K562 (cell line): ENCODE measurements at regions not wholly inside any gene's neighbourhood (a gene's known extent, or its start where the extent isn't known, plus 50 kb on each side); places are given as distances from the start of the nearest gene placed in this dataset.
A peak's percentile ranks its signal among the peaks of the same experiment; 100 is the strongest.

ENCODE experiments used
- ATAC-seq: fragments of 200-7000 bp; cut with Tn5 transposase; 3 replicates; pipeline ENCODE4 v1.9.1; 2020; ENCODE audit warnings: moderate library complexity
- BruUV-seq: library from RNA; stranded (reverse); fragments of 400-500 nt; replicated peaks from 2 replicates; lab custom pipeline; 2021; lab: Mats Ljungman, UMichigan
- CTCF ChIA-PET: fragments of 300-600 bp; formaldehyde crosslinking; extraction: SDS; loops from one replicate; lab custom pipeline; 2021; ENCODE audit warnings: low intra/inter-chr PET ratio; lab: Yijun Ruan, JAX
- POLR2A ChIA-PET: fragments of 300-600, 350-650 bp; sonication (Branson Sonifier 250); formaldehyde crosslinking; extraction: SDS; loops from one replicate; lab custom pipeline; 2021; ENCODE audit warnings: antibody characterized with exemption, inconsistent platforms; lab: Yijun Ruan, JAX
- DNase-seq, 4 experiments: peaks; one replicate each; pipeline versions ENCODE4 v3.0.0 to v3.0.0-alpha.2; 2011 to 2018; ENCODE audit warnings: low spot score in 3 of 4, mixed read lengths in 3 of 4; ENCODE audit errors: extremely low read depth in 1 of 4
- FAIRE-seq: peaks from 2 replicates; lab custom pipeline; 2011; peaks lifted over from hg19 to GRCh38; lab: Jason Lieb, UNC
- H2AFZ ChIP-seq: 2 replicates; pipeline ENCODE4 v1.6.0; 2011; ENCODE audit warnings: low read depth, low read length, control low read depth, inconsistent platforms
- H3K27ac ChIP-seq: fragments of 200-600 bp; 3 replicates; pipeline ENCODE4 v1.8.0; 2011; ENCODE audit warnings: low read depth, mild to moderate bottlenecking, control low read depth, inconsistent platforms, low read length, moderate library complexity, mixed read lengths; ENCODE audit errors: extremely low read depth
- H3K27me3 ChIP-seq, 2 experiments: fragments of 300-600 bp in 1 of 2; 2 replicates in 1 of 2; 3 replicates in 1 of 2; pipeline versions ENCODE4 v1.6.0 to v1.8.0; 2011; ENCODE audit warnings: inconsistent platforms in 2 of 2, low read length in 2 of 2, mild to moderate bottlenecking in 1 of 2, mixed read lengths in 1 of 2, moderate library complexity in 1 of 2; ENCODE audit not compliant: control insufficient read depth in 2 of 2, insufficient read depth in 2 of 2
- H3K36me3 ChIP-seq: fragments of 300-600 bp; 3 replicates; pipeline ENCODE4 v1.8.0; 2011; ENCODE audit warnings: mild to moderate bottlenecking, low read length, inconsistent platforms; ENCODE audit not compliant: control insufficient read depth, insufficient read depth
- H3K4me1 ChIP-seq, 2 experiments: fragments of 200-600 bp in 1 of 2; replicated peaks in 1 of 2; 2 replicates in 1 of 2; 3 replicates in 1 of 2; pipeline versions ENCODE4 v1.5.1 to v1.8.0; 2011; ENCODE audit warnings: inconsistent platforms in 2 of 2, low read length in 2 of 2, mild to moderate bottlenecking in 1 of 2, mixed read lengths in 1 of 2, moderate library complexity in 1 of 2; ENCODE audit not compliant: control insufficient read depth in 2 of 2, insufficient read depth in 2 of 2
- H3K4me2 ChIP-seq: 2 replicates; pipeline ENCODE4 v1.6.1; 2011; ENCODE audit warnings: low read length, control low read depth, inconsistent platforms, mixed read lengths; ENCODE audit not compliant: insufficient read depth
- H3K4me3 ChIP-seq: fragments of 200-600 bp; sonication (generic), shearing (Covaris generic); 2 replicates; pipeline ENCODE4 v1.5.1; 2016; ENCODE audit warnings: control low read depth, inconsistent platforms
- H3K79me2 ChIP-seq: fragments of 200-600 bp; 3 replicates; pipeline ENCODE4 v1.8.0; 2011; ENCODE audit warnings: low read length, inconsistent platforms; ENCODE audit not compliant: control insufficient read depth, insufficient read depth
- H3K9ac ChIP-seq, 2 experiments: 2 replicates each; pipeline versions ENCODE4 v1.6.0 to v1.6.1; 2011; ENCODE audit warnings: low read depth in 2 of 2, low read length in 2 of 2, control low read depth in 1 of 2, inconsistent platforms in 1 of 2, mild to moderate bottlenecking in 1 of 2, mixed read lengths in 1 of 2; ENCODE audit not compliant: insufficient read depth in 1 of 2
- H3K9me1 ChIP-seq: one replicate; pipeline ENCODE4 v1.6.0; 2011; ENCODE audit warnings: inconsistent platforms, mild to moderate bottlenecking, low read length, moderate library complexity; ENCODE audit not compliant: control insufficient read depth, insufficient read depth
- H3K9me3 ChIP-seq: replicated peaks from 2 replicates; pipeline ENCODE4 v1.5.1; 2011; ENCODE audit warnings: low read depth, low read length, inconsistent platforms; ENCODE audit not compliant: control insufficient read depth, insufficient read depth
- H4K20me1 ChIP-seq: replicated peaks from 2 replicates; pipeline ENCODE4 v1.6.1; 2011; ENCODE audit warnings: low read length, inconsistent platforms, mixed read lengths; ENCODE audit not compliant: control insufficient read depth, insufficient read depth
- E2F5 ChIP-seq: sonication (generic); formaldehyde crosslinking; IDR thresholded peaks from 2 replicates; pipeline ENCODE4 v1.8.0; 2022; ENCODE audit warnings: mild to moderate bottlenecking, missing genetic modification reagents
- EWSR1 ChIP-seq: fragments of 450-650 bp; IDR thresholded peaks from 2 replicates; pipeline ENCODE4 v1.6.1; 2018; ENCODE audit warnings: borderline replicate concordance, mild to moderate bottlenecking, low read depth, moderate library complexity; ENCODE audit not compliant: partially characterized antibody
- GABPB2 ChIP-seq: fragments of 250-450 bp; sonication (Bioruptor Pico); conservative IDR thresholded peaks from 2 replicates; pipeline ENCODE4 v1.5.1; 2021; ENCODE audit warnings: mild to moderate bottlenecking
- HNRNPK ChIP-seq: fragments of 200-400 bp; formaldehyde crosslinking; IDR thresholded peaks from one replicate; pipeline ENCODE4 v1.6.1; 2018; ENCODE audit warnings: mild to moderate bottlenecking, low read depth, low read length; ENCODE audit not compliant: poor library complexity, severe bottlenecking
- ILK ChIP-seq: fragments of 450-650 bp; IDR thresholded peaks from 2 replicates; pipeline ENCODE4 v1.6.1; 2016; ENCODE audit warnings: missing genetic modification characterization, low read depth, mild to moderate bottlenecking, missing compliant biosample characterization, moderate library complexity, borderline replicate concordance
- MECOM ChIP-seq: fragments of 250-450 bp; sonication (Bioruptor Pico); IDR thresholded peaks from 2 replicates; pipeline ENCODE4 v1.8.0; 2022; ENCODE audit warnings: inconsistent platforms
- MITF ChIP-seq: IDR thresholded peaks from 2 replicates; pipeline ENCODE4 v1.6.1; 2014; ENCODE audit warnings: antibody characterized with exemption
- NR2C1 ChIP-seq, 2 experiments: fragments of 450-650 bp; IDR thresholded peaks; 2 replicates each; pipeline ENCODE4 v1.6.1; 2017; ENCODE audit warnings: mild to moderate bottlenecking in 2 of 2, antibody characterized with exemption in 1 of 2, inconsistent platforms in 1 of 2, missing compliant biosample characterization in 1 of 2, missing genetic modification characterization in 1 of 2
- PKNOX1 ChIP-seq: fragments of 450-650 bp; IDR thresholded peaks from 2 replicates; pipeline ENCODE4 v1.6.1; 2016
- ZNF586 ChIP-seq: fragments of 450-650 bp; formaldehyde crosslinking; conservative IDR thresholded peaks from 2 replicates; pipeline ENCODE4 v1.4.0; 2020; ENCODE audit warnings: mild to moderate bottlenecking, moderate library complexity
- ZNF740 ChIP-seq, 3 experiments: fragments of 200-800 bp in 1 of 3; sonication (Bioruptor generic) in 1 of 3; sonication (generic) in 1 of 3; formaldehyde crosslinking in 1 of 3; IDR thresholded peaks; 2 replicates each; pipeline versions ENCODE4 v1.6.1 to v1.8.0; 2016 to 2022; ENCODE audit warnings: mild to moderate bottlenecking in 2 of 3, missing compliant biosample characterization in 2 of 3, missing genetic modification characterization in 2 of 3, missing genetic modification reagents in 1 of 3
- WGBS: fragments of 100-300 bp; shearing (Covaris generic); methylation state at CpG from one replicate; pipeline ENCODE4 v1.1.6; 2016; ENCODE audit warnings: low coverage, mixed read lengths; ENCODE audit not compliant: insufficient coverage; ENCODE audit errors: missing lambda C conversion rate; 5-methylcytosine and 5-hydroxymethylcytosine counted together
- in situ Hi-C: fragments of 300-500 bp; cut with MboI; formaldehyde crosslinking; loops from 4 replicates; pipeline ENCODE4 v1.15.0; 2018; ENCODE audit warnings: inconsistent platforms, mixed read lengths
- intact Hi-C: fragments of 100-400 bp; cut with micrococcal nuclease; formaldehyde crosslinking; loops from 2 replicates; pipeline ENCODE4 v1.14.2; 2022

- no peak for TF ChIP-seq PKNOX1
These were observed 303.8 kb downstream of the BTG1 start (continued) for GRCh38 chr12:91841822-91842221.

GRCh38 chr12:91836696-91837095 is 308.9 kb downstream of the BTG1 start:
- H4K20me1 ChIP-seq, result no peaks in the 10 kb centered on the region
- ATAC-seq (no peak), FAIRE-seq (no peak), DNase-seq (no peak)
- intact Hi-C loops, result no loop called here
- POLR2A ChIA-PET, result no interaction called here
- H3K9me1 ChIP-seq, result no peaks in the 10 kb centered on the region
- WGBS, result 85% methylated on average over 1 of the region's 1 CpG
- in situ Hi-C loops, result no loop called here
- H3K4me1 ChIP-seq, result no peaks in the 10 kb centered on the region
- no peak overlapping the region for H2AFZ ChIP-seq
- H3K27me3 ChIP-seq, result no peaks in the 10 kb centered on the region
- no TSS peak for BruUV-seq
- H3K9me3 ChIP-seq, result no peaks in the 10 kb centered on the region
- no peaks in the 10 kb centered on the region for H3K79me2 ChIP-seq
- H3K27ac ChIP-seq, result no peak overlapping the region
- H3K4me2 ChIP-seq, result no peak overlapping the region
- H3K4me3 ChIP-seq, result no peak overlapping the region
- H3K36me3 ChIP-seq, result no peaks in the 10 kb centered on the region
- CTCF ChIA-PET, result no interaction called here
- H3K9ac ChIP-seq, result no peak overlapping the region
- TF ChIP-seq NR2C1 (IDR thresholded peaks at IDR 0.05), result no peak
- TF ChIP-seq NR2C1 (tag; IDR thresholded peaks at IDR 0.05), result peak; percentile 60
- peak; percentile 51; the same call in 1 of the 2 replicates for TF ChIP-seq ILK (tag)
- TF ChIP-seq E2F5 (CRISPR knock-in tag), result no peak
- TF ChIP-seq MITF, result no peak
- no peak for TF ChIP-seq ZNF740 (CRISPR knock-in tag; IDR thresholded peaks at IDR 0.05)
- TF ChIP-seq ZNF740 (tag; IDR thresholded peaks at IDR 0.05), result peak in 1 of 2 experiments; percentile 78; a peak in 2 of 4 replicates
- TF ChIP-seq MECOM (CRISPR knock-in tag), result peak; percentile 83
- TF ChIP-seq HNRNPK, result no peak
- no peak for TF ChIP-seq ZNF586 (CRISPR knock-in tag)
- no peak for TF ChIP-seq GABPB2 (CRISPR knock-in tag)
- TF ChIP-seq EWSR1, result no peak
